Tibial nerve (tissue), 3 donors: ENCODE measurements at regions not wholly inside any gene's neighbourhood (a gene's known extent, or its start where the extent isn't known, plus 50 kb on each side); places are given as distances from the start of the nearest gene placed in this dataset.

Source experiments
- POLR2A ChIP-seq, 2 donors: fragments of 450-650 bp; IDR thresholded peaks; one replicate each; pipeline ENCODE4 v1.6.1; 2017; ENCODE audit warnings: antibody characterized with exemption in 2 of 2, mild to moderate bottlenecking in 2 of 2, moderate library complexity in 2 of 2
- TF ChIP-seq, protein P1 (sequence below), 5 experiments: fragments of 200-600 bp in 3 of 5; fragments of 450-650 bp in 2 of 5; sonication (generic) in 3 of 5; IDR thresholded peaks; one replicate each; pipeline ENCODE4 v1.5.1; 2016 to 2019; ENCODE audit warnings: antibody characterized with exemption in 5 of 5, mild to moderate bottlenecking in 3 of 5, moderate library complexity in 2 of 5

DNA sequence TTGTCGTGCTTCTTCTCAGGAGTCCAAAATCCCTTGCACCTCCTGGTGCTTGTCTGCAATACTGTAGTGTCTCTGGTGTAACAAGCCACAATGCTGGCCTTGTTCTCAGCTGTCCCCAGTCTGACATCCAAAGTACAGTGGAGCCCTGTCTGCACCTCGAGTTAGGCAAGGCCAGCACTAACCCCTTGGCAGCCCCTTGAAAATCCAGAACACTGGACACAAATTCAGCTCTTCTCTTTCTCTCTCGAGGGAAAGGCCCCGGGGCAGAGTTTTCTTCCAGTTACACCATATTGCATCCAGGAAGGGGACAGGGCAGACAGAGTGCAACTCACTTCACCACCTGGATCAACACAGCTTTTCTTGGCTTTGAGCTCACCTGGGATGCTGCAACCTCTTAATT is 91.3 kb upstream of the ATP10A start:
- TF ChIP-seq, protein P1, sequence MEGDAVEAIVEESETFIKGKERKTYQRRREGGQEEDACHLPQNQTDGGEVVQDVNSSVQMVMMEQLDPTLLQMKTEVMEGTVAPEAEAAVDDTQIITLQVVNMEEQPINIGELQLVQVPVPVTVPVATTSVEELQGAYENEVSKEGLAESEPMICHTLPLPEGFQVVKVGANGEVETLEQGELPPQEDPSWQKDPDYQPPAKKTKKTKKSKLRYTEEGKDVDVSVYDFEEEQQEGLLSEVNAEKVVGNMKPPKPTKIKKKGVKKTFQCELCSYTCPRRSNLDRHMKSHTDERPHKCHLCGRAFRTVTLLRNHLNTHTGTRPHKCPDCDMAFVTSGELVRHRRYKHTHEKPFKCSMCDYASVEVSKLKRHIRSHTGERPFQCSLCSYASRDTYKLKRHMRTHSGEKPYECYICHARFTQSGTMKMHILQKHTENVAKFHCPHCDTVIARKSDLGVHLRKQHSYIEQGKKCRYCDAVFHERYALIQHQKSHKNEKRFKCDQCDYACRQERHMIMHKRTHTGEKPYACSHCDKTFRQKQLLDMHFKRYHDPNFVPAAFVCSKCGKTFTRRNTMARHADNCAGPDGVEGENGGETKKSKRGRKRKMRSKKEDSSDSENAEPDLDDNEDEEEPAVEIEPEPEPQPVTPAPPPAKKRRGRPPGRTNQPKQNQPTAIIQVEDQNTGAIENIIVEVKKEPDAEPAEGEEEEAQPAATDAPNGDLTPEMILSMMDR (IDR thresholded peaks at IDR 0.05), result no peak
- no peak for TF ChIP-seq POLR2A (IDR thresholded peaks at IDR 0.05)
